GM18873 (cell line): ENCODE measurements at regions not wholly inside any gene's neighbourhood (a gene's known extent, or its start where the extent isn't known, plus 50 kb on each side); places are given as distances from the start of the nearest gene placed in this dataset.
"Not testable (repeated sequence)": the region's sequence is repeated elsewhere in the genome, so short reads cannot be mapped to it uniquely, and the experiment has no call there.

Experiments
- ATAC-seq: cut with Tn5 transposase; IDR thresholded peaks from one replicate; pipeline ENCODE4 v1.9.1; 2021; ENCODE audit warnings: mild to moderate bottlenecking, moderate library complexity, moderate number of reproducible peaks; ENCODE audit not compliant: unreplicated experiment, low FRiP score

DNA sequence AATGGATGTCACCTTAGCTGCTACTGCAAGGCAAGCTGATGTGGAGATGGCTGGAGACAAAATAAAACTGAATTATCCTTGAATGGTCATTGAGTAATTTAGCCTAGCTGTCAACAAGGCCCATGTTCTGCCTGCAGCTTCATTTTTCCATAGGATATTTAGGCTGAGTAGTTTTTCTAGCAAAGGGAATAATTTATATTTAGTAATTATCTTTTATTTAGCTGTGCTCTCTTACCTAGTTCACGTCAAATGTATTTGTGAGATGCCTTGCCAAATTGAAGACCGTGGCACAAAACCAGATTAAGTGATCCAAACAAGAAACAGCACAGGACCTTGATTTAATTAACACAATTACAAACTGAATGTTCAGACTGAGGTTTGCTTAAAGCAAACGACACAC lies 77.4 kb upstream of the CEP162 start:
- no peak for ATAC-seq

DNA sequence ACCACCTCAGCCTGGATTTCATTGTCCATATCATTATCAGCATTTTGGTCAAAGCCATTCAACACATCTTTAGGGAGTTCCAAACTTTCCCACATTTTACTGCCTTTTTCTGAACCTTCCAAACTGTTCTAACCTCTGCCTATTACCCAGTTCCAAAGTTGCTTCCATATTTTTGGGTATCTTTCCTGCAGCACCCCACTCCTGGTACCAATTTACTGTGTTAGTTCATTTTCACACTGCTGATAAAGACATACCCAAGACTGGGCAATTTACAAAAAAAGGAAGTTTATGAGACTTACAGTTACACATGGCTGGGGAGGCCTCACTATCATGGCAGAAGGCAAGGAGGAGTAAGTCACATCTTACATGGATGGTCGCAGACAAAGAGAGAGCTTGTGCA lies 63.6 kb upstream of the CEP162 start:
- not testable (repeated sequence) for ATAC-seq

DNA sequence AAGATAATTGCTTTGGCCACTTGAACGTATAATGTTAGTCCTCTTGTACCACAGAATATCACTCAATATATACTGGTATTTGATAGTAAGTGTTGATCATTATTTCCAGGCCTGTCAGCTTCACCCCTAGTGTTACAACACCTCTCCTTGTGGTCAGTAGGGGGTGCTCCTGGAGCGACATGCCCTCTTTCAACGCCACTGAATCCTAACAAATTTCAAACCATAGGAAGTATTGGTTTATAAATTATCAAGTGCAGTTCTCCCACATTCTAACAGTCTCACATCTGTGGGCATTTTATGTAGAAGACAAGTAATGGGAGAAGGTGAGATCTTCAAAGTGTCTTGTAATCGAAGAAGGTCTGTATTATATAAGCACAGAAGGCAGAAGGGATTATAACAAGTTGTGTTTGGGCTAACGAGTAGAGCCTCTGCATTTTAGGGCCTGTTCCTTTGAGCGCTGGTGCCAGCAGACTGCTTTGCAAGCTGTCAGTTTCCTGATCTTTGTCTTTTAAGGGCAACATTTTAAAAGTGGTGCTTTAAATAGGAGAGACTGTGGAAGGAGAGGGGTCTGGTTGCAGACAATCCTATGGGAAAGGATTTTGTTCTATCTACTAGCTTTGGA lies 57.1 kb upstream of the CEP162 start:
- no peak for ATAC-seq

DNA sequence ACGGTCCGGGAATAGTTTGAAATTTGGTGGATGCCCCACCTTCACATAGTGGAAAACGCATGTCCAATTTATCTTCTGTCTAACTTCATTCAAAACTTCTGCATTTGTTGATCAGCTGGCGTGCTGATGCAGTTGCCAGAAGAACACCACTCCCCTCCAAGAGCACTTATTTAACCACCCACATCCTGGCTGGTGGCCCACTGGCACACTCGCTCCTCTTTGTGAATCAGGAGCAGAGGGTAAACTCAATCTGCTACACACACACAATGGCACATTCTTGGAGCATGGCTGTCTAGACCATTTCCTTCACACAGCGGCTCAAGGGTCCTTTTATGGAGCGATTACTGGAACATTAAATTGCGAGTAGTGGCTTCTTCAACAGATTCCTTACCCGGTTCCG lies 55.1 kb upstream of the CEP162 start:
- ATAC-seq = no peak

DNA sequence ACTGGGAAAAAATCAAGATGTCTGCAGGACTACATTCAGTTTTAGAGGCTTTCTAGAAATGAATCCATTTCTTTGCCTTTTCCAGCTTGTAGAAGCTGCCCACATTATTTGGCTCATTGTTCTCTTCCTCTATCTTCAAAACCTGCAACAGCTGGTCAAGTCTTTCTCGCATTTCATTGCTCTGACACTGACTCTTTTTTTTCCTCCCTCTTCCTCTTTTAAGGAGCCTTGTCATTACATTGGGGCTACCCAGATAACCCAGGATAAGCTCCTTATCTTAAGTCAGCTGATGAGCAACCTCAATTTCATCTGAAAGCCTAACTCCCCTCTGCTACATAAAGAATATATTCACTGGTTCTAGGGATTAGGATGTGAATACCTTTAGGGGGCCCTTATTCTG lies 53.2 kb upstream of the CEP162 start:
- ATAC-seq = no peak

DNA sequence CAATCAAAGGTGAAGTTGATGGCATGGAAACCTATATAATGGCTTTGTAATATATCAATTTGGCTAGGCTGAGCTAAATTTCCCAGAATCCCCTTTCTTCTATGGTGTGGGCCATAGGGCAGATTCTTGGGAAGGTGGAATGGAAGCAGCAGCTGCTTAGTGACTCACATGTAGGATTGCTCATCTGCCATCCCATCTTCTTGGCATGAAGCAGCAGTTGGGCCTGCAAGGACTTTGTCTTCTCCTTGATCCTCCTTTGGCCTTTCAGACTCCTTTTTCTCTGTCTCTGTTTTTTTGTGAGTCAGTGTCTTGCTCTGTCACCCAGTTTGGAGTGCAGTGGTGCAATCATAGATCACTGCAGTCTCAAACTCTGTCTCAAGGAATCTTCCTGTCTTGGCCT lies 52.6 kb upstream of the CEP162 start:
- no peak for ATAC-seq

DNA sequence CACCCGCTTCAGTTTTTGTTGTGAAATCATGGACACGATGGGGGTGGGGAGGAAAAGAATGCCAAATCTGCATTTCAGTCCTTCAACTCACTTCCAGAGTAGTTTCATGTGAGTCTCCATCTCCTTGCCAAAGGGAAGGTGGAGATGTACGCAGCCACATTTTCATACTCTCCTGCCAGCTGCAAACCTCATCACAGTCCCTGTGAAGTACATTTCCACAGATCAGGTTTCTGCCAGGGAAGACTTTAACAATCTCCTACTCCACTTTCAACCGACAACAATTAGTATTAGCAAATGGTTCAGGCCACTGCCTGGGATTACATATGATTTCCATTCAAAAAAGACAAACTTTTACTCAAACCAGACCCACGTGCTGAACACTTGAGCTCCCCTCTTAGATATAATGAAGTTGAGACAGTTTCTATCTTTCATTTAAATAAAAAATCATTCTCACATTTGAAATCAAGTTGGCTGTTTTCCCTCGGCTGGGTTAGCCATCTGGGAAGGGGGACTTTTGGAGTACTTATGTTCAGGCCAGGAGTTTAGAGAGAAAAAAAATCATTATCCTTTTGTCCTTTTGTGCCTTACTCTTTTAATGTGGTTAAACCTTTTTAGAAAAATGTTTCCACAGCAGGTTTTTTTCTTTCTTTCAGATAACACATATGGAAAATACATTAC lies 51.0 kb upstream of the CEP162 start:
- no peak for ATAC-seq
